ENCODE measurements at regions not wholly inside any gene's neighbourhood (a gene's known extent, or its start where the extent isn't known, plus 50 kb on each side); places are given as distances from the start of the nearest gene placed in this dataset.
"Not testable (repeated sequence)": the region's sequence is repeated elsewhere in the genome, so short reads cannot be mapped to it uniquely, and the experiment has no call there.

DNA sequence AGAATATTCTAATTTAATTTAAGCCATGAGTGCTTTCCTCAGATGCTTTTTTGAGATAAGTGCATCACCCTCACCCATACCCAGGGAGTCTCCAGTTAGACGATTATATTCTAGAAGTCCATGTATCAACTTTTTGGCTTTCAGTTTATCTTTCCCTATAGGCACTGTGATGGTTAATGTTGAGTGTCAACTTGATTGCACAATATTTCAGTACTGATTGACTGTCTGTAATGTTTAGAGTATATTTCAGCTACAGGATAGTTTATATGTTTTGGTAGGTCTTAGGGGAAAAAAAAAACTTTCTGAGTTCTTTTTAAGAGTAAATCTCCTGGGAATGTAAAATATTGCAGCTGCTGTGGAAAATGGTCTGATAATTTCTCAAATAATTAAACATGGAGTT is 535.4 kb downstream of the ADRA2A start:
- TF ChIP-seq, protein P1, sequence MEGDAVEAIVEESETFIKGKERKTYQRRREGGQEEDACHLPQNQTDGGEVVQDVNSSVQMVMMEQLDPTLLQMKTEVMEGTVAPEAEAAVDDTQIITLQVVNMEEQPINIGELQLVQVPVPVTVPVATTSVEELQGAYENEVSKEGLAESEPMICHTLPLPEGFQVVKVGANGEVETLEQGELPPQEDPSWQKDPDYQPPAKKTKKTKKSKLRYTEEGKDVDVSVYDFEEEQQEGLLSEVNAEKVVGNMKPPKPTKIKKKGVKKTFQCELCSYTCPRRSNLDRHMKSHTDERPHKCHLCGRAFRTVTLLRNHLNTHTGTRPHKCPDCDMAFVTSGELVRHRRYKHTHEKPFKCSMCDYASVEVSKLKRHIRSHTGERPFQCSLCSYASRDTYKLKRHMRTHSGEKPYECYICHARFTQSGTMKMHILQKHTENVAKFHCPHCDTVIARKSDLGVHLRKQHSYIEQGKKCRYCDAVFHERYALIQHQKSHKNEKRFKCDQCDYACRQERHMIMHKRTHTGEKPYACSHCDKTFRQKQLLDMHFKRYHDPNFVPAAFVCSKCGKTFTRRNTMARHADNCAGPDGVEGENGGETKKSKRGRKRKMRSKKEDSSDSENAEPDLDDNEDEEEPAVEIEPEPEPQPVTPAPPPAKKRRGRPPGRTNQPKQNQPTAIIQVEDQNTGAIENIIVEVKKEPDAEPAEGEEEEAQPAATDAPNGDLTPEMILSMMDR (IDR thresholded peaks at IDR 0.05; ENCODE audit: extremely low read depth, missing control alignments): no peak
- DNase-seq (ENCODE audit: low spot score): no peak

DNA sequence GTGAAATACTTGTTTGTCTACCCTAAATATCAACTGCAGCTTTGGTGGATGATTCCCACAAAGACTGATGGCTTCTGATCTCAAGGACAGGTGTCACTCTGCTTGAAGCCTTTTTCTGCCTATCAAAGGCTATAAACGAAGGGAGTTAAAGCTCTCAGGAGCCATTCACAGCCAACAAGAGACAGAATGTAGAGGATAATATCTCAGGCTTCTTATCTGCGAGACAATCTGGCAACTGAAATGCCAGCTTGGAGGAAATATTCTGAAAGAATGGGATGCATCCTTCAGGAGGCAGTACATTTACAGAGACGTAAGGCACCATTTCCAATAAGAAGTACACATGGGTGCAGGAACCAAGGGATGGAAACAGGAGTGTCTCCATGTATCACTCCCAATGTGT is 549.4 kb downstream of the GPAM start:
- DNase-seq (ENCODE audit: low spot score): no peak
- TF ChIP-seq, protein P1 (IDR thresholded peaks at IDR 0.05; ENCODE audit: extremely low read depth, missing control alignments): no peak

DNA sequence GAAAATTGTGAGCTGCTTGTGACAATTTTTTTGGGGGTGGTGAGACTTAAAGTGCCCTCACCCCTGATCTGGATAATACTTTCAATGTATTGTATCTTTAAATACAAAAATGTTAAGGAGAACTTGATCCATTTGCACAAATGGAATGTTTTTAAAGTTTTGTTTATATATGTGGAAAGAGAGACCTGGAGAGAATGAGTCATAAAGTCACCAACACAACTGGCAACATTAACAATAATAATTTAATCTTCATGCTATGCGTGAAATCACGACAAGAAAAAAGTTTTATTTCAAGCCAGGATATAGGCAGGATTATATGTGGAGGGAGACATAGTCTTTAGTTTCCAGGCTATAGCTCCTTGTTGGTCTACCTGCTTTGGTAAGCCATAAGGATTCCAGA is 537.5 kb downstream of the GPAM start:
- TF ChIP-seq, protein P1 (IDR thresholded peaks at IDR 0.05; ENCODE audit: extremely low read depth, missing control alignments): no peak
- no peak for DNase-seq (ENCODE audit: low spot score)

DNA sequence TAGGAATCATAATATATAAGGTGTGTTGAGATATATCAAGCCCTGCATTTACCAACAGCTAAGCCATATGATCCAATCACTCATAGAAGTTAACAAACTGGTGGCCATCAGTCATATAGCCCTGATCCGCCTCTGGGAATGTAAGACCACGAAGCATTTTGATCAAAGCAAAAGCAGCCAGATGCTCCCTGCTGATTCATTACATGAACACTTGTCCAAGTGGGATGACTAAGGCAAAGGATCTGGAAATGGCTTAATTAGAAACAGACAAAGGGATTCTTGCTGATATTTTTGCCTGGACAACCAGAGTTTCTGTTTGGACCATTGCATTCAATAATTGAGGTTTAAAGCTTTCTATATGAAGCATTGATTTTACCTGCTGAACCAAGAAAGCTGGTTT is 535.5 kb downstream of the GPAM start:
- TF ChIP-seq, protein P1 (IDR thresholded peaks at IDR 0.05; ENCODE audit: extremely low read depth, missing control alignments): no peak
- no peak for DNase-seq (ENCODE audit: low spot score)

DNA sequence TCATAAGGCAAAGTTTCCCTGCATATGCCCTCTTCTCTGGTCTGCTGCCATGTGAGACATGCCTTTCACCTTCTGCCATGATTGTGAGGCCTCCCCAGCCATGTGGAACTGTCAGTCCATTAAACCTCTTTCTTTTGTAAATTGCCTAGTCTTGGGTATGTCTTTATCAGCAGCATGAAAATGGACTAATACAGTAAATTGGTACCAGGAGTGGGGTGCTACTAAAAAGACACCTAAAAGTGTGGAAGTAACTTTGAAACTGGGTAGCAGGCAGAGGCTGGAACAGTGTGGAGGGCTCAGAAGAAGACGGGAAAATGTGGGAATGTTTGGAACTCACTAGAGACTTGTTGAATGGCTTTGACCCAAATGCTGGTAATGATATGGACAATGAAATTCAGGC is 534.5 kb downstream of the GPAM start:
- DNase-seq (ENCODE audit: low spot score): not testable (repeated sequence)

DNA sequence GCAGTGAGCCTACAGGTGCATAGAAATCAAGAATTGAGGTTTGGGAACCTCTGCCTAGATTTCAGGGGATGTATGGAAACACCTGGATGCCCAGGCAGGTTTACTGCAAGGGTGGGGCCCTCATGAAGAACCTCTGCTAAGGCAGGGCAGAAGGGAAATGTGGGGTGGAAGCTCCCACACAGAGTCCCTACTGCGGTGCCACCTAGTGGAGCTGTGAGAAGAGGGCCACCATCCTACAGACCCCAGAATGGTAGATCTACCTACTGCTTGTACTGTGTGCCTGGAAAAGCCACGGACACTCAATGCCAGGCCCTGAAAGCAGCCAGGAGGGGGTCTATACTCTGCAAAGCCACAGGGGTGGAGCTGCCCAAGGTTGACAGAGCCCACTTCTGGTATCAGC is 533.5 kb downstream of the GPAM start:
- TF ChIP-seq, protein P1 (IDR thresholded peaks at IDR 0.05; ENCODE audit: extremely low read depth, missing control alignments): no peak
- no peak for DNase-seq (ENCODE audit: low spot score)

DNA sequence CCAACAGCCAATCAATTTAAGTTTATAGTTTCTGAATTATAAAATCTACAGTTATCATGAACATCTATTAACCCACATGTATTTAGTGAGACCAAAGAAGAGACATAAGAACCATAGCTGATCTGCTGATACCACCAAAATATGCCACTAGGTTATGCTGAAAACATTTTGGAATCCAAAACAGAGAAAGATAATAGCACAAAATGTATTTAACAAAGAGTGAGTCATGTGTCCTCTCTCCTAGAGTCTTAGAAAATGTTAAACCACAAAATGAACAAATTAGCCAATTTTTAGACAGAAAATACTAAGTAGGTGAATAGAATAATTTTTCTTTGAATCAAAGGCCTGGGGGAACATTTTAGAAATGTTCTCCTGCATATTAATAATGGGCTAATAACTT is 527.5 kb downstream of the GPAM start:
- TF ChIP-seq, protein P1 (IDR thresholded peaks at IDR 0.05; ENCODE audit: extremely low read depth, missing control alignments): no peak
- DNase-seq (ENCODE audit: low spot score): no peak

DNA sequence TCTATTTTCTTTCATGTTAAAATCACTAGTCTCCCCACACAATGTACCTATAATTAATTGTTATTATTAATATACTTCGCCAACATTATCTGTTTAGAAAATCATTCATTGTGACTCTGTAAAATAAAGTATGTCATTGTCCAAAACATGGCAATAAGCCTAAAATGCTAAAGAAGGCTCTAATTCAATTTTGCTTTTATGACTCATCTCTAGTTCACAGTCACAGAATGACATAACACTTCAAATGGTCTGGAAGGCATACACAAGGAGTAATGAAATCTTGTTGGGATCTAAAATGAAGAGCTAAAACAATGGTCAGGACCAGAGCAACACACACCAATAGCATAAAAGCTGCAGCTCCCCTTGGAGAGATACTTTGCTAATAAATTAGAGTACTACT is 505.8 kb downstream of the GPAM start:
- TF ChIP-seq, protein P1 (IDR thresholded peaks at IDR 0.05; ENCODE audit: extremely low read depth, missing control alignments): no peak
- no peak for DNase-seq (ENCODE audit: low spot score)

Data from GM20000 (cell line).